HTR-8/SVneo (cell line): ENCODE measurements at regions not wholly inside any gene's neighbourhood (a gene's known extent, or its start where the extent isn't known, plus 50 kb on each side); places are given as distances from the start of the nearest gene placed in this dataset.
"Not testable (repeated sequence)": the region's sequence is repeated elsewhere in the genome, so short reads cannot be mapped to it uniquely, and the experiment has no call there.

ENCODE experiments used
- DNase-seq: peaks from one replicate; pipeline ENCODE4 v3.0.0; 2011; ENCODE audit warnings: low spot score, mixed read lengths; ENCODE audit not compliant: insufficient read length
- FAIRE-seq: peaks from 2 replicates; lab custom pipeline; 2011; peaks lifted over from hg19 to GRCh38; lab: Jason Lieb, UNC

DNA sequence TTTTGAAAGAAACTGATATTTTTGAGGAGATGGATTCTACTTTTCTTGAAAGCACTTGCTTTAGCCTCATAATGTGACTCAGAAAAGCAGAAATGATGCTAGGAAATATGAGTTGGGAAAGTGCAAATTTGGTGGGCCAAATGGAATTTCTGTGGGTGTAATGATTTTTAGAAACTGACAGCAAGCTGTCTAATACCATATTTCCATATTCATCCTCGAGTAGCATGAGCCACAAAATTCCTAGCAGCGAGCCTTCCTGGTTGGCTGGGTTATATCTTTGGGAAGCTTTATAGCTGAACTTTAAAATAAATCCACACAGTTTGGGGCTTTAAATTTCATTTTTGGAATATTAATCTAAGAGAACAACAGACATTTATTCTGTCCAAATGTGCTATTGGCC is 190.0 kb downstream of the DSC3 start:
- FAIRE-seq (no peak), DNase-seq (no peak)

DNA sequence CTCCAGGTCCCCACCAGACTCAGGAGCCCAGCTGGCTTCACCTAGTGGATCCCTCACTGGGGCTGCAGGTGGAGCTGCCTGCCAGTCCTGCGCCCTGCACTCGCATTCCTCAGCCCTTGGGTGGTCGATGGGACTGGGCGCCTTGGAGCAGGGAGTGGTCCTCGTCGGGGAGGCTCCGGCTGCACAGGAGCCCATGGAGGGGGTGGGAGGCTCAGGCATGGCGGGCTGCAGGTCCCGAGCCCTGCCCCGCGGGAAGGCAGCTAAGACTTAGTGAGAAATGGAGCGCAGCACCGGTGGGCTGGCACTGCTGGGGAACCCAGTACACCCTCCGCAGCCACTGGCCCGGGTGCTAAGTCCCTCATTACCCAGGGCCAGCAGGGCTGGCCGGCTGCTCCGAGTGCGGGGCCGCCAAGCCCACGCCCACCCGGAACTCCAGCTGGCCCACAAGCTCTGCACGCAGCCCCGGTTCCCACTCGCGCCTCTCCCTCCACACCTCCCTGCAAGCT is 203.4 kb downstream of the DSC3 start:
- FAIRE-seq, DNase-seq: not testable (repeated sequence)

DNA sequence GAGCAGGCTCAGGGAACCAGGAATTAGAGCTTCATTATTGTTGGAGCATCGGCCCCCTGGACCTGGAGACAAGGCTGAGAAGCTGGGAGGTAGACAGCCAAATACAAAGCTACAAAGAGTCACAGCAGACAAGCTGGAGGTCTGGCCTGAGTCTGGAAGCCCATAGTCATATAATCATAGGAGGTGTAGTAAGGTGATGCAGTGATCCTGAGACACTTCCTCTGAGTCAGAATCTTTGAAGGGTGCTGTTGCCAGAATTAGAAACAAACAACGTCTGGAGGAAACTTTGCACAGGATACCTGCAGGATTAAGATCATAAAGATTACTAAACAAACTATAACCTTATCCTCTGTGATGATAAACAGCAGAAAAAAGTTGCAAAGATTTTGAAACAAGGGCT is 213.8 kb downstream of the DSC3 start:
- FAIRE-seq (no peak), DNase-seq (no peak)

DNA sequence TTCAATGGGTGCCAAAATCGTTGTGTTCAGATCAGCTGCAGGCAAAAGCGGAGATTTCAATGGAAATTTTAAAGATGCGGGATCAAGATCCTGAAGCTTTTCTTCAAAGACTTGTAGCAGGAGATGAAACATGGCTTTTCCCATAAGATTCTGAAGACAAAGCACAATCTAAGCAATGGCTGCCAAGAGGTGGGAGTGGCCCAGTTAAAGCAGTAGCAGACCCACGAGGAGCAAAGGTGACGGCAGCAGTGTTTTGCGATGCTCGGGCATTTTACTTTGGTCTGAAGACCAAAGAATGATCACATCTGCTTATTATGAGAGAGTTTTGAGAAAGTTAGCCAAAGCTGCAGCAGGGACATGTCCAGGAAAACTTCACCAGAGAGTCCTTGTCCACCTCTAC is 222.9 kb downstream of the DSC3 start:
- DNase-seq (no peak), FAIRE-seq (no peak)

DNA sequence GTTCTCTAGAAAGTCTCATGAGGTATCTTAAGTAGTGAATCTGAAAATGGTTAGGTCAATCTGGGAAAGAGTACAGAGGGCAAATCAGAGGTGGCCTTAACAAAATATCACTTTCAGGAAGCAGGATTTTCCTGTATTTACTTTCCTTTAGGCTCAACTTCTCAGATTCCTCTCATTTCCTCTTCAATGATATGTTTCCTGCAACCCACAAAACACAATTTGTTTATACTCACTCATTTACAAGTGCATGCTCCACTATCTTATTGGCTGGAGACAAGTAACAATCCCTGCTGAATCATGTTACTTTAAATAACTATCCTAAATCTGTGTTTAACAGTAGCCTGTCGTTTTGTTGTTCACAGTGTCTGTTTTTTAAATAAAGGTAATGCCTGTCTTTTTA is 228.1 kb downstream of the DSC3 start:
- DNase-seq: no peak
- FAIRE-seq: no peak

DNA sequence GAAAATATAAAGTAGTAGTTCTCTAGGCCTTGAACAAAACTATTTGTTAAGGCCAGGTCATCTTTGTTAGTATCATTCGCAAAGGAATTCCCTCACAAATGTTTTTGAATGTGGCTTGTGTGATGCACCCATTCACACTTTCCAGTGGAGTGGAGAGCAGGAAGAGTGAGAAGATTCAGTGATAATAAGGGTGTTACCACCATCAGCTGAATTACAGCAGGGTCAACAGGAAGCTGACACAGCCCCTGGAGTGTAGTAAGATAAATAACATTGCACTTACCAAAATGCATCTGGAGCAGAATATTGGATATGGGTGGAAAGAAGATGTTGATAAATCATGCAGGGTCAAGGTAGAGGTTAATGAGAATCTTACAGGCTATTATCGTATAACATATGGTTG is 231.0 kb downstream of the DSC3 start:
- DNase-seq (no peak), FAIRE-seq (no peak)

DNA sequence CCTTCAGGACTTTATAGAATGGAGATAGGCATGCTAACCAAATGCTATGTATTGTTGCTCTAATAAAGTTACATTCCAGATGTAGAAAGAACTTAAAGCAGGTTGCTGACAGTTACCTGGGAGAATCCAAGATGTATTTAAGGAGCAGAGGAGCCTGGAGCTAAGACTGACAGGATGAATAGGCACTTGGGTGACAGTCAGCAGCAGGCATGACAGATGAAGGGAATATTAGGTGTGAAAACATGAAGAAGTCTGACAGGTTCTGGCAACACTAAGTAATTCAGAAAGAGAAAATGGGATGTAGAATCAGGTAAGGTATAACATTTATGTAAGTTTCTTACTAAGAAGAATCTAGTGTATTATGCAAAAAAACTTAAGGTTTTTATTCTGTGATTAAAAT is 232.0 kb downstream of the DSC3 start:
- FAIRE-seq (no peak), DNase-seq (no peak)

DNA sequence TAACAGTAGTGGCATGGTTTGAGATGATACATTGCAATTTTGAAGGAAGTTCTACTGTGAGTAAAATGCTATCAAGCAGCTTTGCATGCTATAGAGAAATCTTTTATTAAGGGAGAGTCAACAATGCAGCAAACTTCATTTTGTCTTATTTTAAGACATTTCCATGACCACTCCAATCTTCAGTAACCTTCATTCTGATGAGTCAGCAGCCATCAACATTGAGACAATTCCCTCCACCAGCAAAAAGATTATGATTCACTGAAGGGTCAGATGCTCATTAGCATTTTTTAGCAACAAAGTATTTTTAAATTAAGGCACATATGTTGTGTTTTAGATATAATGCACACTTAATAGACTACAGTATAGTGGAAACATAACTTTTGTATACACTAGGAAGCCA is 235.7 kb downstream of the DSC3 start:
- DNase-seq (no peak), FAIRE-seq (no peak)

DNA sequence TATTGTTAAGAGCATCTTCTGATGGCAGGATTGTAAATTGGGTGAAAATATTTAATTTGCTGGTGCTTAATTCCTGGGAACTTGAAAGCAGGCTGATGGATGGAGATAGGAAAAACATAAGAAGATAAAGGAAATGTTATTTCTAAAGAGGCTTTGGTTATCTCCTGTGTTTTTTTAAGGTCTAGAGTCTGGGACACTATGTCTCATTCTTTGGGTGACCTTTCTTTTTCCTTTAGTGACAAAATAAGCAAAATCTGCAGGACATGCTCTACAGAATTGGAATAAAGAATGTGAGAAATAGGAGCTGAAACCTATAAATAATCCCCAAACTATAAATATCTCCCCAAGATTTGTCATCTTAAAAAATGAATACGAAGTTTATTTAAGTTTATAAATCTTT is 241.7 kb downstream of the DSC3 start:
- DNase-seq: no peak
- no peak for FAIRE-seq

DNA sequence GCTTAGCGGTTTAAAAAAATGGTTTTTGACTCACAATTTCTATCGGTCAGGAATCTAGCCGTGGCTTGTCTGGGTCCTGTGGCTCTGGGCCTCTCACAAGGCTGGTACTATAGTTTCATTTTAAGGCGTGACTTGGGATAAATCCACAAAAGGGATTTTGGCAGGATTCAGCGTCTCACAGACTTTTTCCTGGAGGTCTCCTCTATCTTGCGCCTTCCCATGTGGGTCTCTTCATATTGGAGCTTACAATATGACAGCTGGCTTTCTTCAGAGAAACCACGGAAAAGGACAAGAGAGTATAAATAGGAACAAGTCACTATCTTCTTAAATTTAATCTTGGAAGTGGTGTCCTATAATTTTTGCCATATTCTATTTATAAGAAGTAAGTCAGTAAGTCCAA is 250.5 kb downstream of the DSC3 start:
- DNase-seq (no peak), FAIRE-seq (no peak)

DNA sequence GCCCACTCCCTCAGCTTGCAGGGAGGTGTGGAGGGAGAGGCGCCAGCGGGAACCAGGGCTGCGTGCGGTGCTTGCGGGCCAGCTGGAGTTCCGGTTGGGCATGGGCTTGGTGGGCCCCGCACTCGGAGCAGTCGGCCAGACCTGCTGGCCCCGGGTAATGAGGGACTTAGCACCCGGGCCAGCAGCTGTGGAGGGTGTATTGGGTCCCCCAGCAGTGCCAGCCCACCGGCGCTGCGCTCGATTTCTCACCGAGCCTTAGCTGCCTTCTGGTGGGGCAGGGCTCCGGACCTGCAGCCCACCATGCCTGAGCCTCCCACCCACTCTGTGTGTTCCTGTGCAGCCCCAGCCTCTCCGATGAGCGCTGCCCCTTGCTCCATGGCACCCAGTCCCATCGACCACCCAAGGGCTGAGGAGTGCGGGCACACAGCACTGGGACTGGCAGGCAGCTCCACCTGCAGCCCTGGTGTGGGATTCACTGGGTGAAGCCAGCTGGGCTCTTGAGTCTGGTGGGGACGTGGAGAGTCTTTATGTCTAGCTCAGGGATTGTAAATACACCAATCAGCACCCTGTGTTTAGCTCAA is 254.0 kb downstream of the DSC3 start:
- DNase-seq, FAIRE-seq: not testable (repeated sequence)

DNA sequence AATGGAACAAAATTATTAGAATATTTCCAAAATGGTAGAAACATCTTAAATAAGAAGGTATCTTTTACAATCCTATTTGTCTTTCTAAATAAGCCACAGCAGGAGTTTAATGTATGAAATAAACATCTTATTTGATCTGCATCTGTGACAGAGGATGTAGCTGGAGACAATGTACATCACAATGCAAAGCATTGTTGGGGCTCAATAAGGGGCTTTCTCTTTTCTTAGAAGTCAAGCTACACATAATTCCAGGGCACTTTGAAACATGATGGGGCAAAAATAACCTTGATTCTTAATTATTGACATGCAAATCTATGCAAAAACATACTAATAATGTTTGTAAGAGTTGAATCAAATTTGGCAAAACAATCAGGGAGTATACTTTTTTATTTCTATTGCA is 255.1 kb downstream of the DSC3 start:
- FAIRE-seq: no peak

DNA sequence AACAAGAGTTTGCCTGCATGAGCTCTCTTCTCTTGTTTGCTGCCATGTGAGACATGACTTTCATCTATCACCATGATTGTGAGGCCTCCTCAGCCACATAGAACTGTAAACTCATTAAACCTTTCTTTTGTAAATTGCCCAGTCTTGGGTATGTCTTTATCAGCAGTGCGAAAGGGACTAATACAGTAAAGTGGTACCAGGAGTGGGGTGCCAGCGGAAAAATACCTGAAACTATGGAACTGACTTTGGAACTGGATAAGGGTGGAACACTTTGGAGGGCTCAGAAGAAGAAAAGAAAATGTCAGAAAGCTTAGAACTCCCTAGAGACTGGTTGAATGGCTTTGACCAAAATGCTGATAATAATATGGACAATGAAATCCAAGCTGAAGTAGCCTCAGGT is 260.9 kb downstream of the DSC3 start:
- no peak for DNase-seq
- FAIRE-seq: no peak

More for the DNA sequence above, 255.1 kb downstream of the DSC3 start:
- no peak for DNase-seq

DNA sequence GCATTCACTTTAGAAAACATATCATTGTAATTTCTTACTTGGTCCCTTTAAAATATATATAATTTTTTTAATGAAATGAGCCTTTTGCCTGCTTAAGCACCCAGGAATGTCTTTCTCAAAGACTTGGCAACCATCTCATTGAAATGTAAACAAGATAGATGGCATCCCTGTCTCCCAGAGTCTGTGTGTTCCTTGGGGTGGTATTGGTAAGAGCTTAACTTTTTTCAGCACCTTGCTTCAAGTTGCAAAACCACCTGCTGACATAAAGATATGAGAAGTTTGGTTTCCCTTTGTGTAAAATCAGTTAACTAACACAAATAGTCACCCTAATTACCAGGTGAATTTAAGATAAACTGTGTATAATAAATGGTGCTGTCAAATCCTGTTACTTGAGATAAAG is 266.9 kb downstream of the DSC3 start:
- no peak for FAIRE-seq
- DNase-seq: no peak

DNA sequence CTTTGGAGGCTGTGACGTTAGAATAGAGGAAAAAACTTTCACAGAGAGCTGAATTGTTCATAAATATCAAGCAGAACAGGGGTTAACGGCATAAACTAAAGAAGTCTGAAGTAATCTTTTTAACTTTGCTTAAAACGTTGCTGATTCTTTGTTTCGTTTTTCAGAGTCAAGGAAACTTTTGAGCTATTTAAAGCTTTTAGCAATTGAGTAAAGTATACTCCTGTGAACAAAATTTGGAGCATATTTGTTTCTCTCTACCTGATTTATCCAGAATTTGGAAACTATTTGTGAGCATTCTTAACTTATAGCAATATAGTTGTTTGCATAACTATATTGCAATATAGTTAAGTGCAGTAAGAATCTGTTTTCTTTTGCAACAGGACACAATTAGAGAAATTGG is 270.4 kb downstream of the DSC3 start:
- FAIRE-seq, DNase-seq: not testable (repeated sequence)

DNA sequence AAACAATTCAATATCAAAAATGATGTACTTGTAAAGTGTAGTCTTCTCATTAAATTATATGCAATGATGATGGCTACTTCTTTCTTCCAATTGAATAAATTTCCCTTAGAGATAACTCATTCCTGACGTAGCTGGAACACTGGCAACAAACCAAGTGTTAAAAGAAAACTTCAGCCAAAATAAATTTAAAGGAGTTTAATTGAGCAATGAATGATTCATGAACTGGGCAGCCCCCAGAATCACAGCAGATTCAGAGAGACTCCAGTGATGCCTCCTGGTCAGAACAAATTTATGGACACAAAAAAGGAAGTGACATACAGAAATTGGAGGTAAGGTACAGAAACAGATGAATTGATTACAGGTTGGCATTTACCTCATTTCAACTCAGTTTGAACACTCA is 276.5 kb downstream of the DSC3 start:
- FAIRE-seq (no peak), DNase-seq (no peak)

DNA sequence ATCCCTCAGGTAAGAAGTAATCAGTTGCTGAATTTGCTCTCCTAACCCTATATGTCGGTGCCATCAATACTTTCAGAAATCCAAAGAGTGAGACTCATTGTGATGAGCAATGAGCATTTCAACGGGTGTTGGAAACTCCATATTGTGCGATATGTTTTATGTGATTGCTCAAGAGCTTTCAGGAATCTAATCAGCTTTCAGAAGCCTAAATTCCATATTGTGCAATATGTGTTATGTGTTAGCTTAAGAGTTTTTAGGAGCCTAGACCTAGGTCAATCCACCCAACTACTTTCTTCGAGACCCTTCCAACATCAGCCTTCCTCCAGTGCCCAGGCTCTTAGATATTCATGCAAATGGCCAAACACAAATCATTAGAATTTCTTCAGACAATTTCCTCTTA is 277.3 kb downstream of the DSC3 start:
- DNase-seq (no peak), FAIRE-seq (no peak)

DNA sequence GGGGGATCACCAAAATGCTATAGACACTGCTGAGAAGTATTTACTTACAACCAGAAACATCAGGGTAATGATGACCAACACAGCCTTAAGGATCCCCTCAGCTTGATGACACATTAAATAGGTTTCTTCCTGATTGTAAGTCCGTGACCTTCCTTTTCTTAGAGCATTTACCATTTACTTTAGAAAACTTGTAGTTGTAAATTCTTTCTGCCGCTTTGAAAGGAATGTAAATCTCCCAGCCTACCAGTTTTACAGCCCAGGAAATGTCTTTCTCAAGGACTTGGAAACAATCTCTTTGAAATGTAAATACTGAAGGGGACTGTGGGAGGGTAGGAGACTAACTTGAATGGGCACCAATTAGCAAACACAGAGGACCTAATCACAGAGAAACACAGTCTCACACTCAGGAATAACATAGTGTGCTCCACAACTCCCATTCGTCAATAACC is 278.6 kb downstream of the DSC3 start:
- FAIRE-seq (no peak), DNase-seq (no peak)

DNA sequence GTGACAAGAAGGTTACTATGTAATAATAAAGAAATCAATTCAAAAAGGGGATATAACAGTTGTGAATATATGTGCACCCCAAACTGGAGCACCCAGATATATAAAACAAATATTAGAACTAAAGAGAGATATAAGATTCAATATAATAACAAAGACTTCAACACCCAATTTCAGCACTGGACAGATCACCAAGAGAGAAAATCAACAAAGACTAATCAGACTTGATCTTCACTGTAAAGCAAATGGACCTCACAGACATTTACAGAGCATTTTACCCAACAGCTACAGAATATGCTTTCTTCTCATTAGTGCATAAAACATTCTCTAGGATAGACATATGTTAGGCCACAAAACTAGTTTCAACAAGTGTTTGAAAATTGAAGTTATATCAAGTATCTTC is 287.7 kb downstream of the DSC3 start:
- FAIRE-seq (no peak), DNase-seq (no peak)

DNA sequence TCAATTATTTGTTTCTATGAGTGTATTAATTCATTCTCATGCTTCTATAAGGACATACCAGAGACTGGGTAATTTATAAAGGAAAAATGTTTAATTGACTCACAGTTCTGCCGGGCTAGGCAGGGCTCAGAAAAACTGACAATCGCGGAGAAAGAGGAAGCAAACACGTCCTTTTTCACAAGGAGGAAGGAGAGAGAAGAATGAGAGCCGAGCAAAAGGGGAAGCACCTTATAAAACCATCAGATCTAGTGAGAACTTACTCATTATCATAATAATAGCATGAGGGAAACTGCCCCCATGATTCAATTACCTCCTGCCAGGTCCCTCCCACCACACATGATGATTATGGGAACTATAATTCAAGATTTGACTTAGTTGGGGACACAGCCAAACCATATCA is 294.0 kb downstream of the DSC3 start:
- no peak for DNase-seq
- no peak for FAIRE-seq

DNA sequence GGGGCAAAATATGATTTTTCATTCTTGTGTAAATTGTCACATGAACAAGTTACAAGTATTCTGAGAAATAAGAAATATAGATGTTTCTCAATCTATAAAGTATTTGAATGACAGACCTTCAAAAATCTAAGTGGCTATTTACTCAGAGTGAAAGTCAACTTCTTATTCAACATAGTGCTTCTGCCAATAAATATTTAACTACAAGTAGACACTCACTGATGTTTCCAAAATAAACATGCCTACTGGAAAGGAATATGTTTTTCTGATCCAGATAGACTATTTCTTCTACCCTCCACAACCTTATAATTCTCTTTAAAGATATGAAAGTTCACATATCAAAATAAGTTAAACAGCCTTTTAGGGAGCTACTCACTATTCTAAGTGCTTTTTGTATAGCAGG is 296.3 kb downstream of the DSC3 start:
- no peak for DNase-seq
- FAIRE-seq: no peak

DNA sequence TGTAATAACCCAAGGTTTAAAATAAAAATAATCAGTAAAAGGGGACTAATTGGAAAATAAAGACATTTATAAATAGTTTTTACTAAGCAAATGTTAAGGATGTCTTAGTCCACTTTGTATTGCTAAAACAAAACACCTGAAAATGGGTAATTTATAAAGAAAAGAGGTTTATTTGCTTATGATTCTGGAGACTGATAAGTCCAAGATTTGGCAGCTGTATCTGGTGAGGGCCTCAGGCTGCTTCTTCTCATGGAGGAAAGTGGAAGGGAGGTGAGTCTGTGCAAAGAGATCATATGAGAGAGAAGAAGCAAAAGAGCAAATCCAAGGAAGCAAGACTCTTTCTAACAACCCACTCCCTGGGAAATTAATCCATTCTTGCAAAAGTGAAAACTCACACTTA is 299.5 kb downstream of the DSC3 start:
- no peak for DNase-seq
- FAIRE-seq: no peak

DNA sequence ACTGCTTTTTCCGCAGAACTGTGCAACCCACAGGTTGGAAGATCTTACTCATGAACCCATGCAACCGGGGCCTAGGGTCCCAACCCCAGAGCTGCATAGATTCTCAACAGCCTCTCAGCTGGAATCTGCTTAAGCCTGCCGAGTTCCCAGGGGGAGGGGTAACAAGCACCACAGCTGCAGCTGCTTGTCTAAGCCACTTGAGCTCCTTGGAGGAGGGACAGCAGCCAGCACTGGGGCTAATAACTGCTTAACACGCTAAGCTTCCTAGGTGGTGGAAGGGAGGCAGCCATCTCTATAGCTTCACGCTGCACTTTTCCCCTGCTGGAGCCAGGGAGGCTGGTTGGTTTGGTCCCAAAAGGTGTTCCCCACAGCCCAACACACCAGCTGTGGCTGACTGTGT is 311.6 kb downstream of the DSC3 start:
- FAIRE-seq (no peak), DNase-seq (no peak)
